ENCODE measurements at regions not wholly inside any gene's neighbourhood (a gene's known extent, or its start where the extent isn't known, plus 50 kb on each side); places are given as distances from the start of the nearest gene placed in this dataset.

DNA sequence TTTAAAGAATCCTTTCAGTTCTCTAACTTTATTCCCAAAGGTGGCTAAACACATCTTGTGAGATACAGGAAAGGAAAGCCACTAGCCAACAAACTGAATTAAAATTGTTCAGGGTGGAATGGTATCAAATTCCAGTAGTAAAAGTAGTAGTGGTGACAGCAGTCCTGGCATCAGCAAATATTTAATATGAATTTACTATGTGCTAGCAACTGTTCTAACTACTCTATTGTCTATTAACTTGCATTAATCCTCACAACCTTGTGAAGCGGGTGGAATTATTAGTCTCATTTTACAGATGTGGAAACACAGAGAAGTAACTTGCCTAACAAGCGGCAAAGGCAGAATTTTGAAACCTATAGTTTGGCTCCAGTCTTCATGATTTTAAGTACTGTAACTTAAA lies 130.1 kb downstream of the KLF12 start:
- H3K9ac ChIP-seq (ENCODE audit: insufficient read length, low read depth): no peak overlapping the region
- TF ChIP-seq SUZ12 (IDR thresholded peaks at IDR 0.05; ENCODE audit: extremely low read depth, insufficient read depth, insufficient read length): no peak
- TF ChIP-seq YY1 (IDR thresholded peaks at IDR 0.05; ENCODE audit: insufficient read depth, insufficient read length): no peak
- TF ChIP-seq ZNF274 (IDR thresholded peaks at IDR 0.05; ENCODE audit: low read depth, low read length): no peak
- H3K4me1 ChIP-seq (ENCODE audit: insufficient read depth, insufficient read length): no peaks in the 10 kb centered on the region
- no peaks in the 10 kb centered on the region for H3K36me3 ChIP-seq (ENCODE audit: insufficient read depth, insufficient read length, low read length)
- DNase-seq (ENCODE audit: low read depth, low spot score): no peak
- H3K4me3 ChIP-seq (ENCODE audit: insufficient read length, low read depth): no peak overlapping the region
- H3K9me3 ChIP-seq (ENCODE audit: insufficient read depth, low read length): no peaks in the 10 kb centered on the region
- H3K27me3 ChIP-seq (ENCODE audit: insufficient read depth, insufficient read length): no peaks in the 10 kb centered on the region

DNA sequence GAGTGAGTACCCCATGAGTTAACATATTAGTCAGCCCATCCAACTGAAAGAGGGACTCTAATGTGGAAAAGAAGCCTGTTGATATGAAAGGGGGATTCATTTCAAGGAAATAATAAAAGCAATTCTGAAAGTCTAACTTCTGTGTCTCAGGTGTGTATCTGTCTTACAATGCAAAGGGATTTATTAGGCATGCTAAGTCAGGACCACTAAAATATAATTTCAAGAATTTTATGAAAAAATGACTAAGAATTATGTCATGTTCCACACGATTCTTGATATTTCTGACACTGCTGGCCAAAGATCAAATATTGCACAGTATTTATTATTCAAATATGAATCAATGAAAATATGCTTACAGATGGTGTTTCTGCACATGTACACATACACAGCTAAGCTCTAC lies 130.8 kb downstream of the KLF12 start:
- no peaks in the 10 kb centered on the region for H3K36me3 ChIP-seq (ENCODE audit: insufficient read depth, insufficient read length, low read length)
- H3K9ac ChIP-seq (ENCODE audit: insufficient read length, low read depth): no peak overlapping the region
- no peak overlapping the region for H3K4me3 ChIP-seq (ENCODE audit: insufficient read length, low read depth)
- no peaks in the 10 kb centered on the region for H3K4me1 ChIP-seq (ENCODE audit: insufficient read depth, insufficient read length)
- H3K27me3 ChIP-seq (ENCODE audit: insufficient read depth, insufficient read length): no peaks in the 10 kb centered on the region
- no peaks in the 10 kb centered on the region for H3K9me3 ChIP-seq (ENCODE audit: insufficient read depth, low read length)
- no peak for DNase-seq (ENCODE audit: low read depth, low spot score)
- no peak for TF ChIP-seq ZNF274 (IDR thresholded peaks at IDR 0.05; ENCODE audit: low read depth, low read length)
- no peak for TF ChIP-seq SUZ12 (IDR thresholded peaks at IDR 0.05; ENCODE audit: extremely low read depth, insufficient read depth, insufficient read length)

DNA sequence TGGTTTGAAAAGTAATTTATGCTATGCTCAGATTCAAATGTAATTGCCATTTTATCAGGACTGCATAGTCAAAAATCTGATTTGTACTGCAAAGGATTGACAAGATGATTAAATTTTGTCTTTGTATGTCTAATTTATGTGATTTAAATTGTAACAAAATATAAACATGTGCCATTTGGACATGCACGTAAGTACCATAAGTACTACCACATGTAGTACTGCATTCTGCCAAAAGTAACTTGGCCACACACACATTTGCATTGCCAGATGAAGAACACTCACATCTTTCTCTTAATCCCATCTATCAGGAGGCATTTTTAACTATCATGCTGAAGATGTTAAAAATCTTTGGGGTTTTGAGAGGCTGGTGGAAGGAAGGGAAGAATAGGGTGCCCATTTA lies 133.3 kb downstream of the KLF12 start:
- TF ChIP-seq ZNF274 (IDR thresholded peaks at IDR 0.05; ENCODE audit: low read depth, low read length) (no peak), YY1 (IDR thresholded peaks at IDR 0.05; ENCODE audit: insufficient read depth, insufficient read length) (no peak), SUZ12 (IDR thresholded peaks at IDR 0.05; ENCODE audit: extremely low read depth, insufficient read depth, insufficient read length) (no peak)
- H3K4me3 ChIP-seq (ENCODE audit: insufficient read length, low read depth): no peak overlapping the region
- H3K36me3 ChIP-seq (ENCODE audit: insufficient read depth, insufficient read length, low read length): no peaks in the 10 kb centered on the region
- H3K9me3 ChIP-seq (ENCODE audit: insufficient read depth, low read length): no peaks in the 10 kb centered on the region
- H3K9ac ChIP-seq (ENCODE audit: insufficient read length, low read depth): no peak overlapping the region
- no peak for DNase-seq (ENCODE audit: low read depth, low spot score)
- H3K27me3 ChIP-seq (ENCODE audit: insufficient read depth, insufficient read length): no peaks in the 10 kb centered on the region
- no peaks in the 10 kb centered on the region for H3K4me1 ChIP-seq (ENCODE audit: insufficient read depth, insufficient read length)

DNA sequence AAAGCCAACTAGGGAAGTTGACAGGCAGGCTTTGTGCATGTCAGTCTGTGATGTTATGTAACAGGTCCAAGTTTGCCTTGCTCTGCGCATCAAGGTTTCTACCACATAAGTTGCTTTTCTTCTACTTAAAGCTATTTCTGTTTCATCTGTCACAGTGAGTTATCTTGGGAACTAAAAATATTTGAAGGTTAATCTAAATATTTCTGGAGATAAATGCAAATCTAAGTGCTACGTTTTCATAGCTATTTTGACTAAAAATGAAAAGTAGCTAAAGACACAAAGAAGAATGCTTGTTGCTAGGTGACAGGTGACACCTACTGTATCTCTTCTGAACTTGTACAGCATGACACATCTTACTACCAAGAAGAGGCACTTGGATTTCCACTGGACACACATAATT lies 135.6 kb downstream of the KLF12 start:
- no peaks in the 10 kb centered on the region for H3K36me3 ChIP-seq (ENCODE audit: insufficient read depth, insufficient read length, low read length)
- H3K4me1 ChIP-seq (ENCODE audit: insufficient read depth, insufficient read length): no peaks in the 10 kb centered on the region
- H3K4me3 ChIP-seq (ENCODE audit: insufficient read length, low read depth): no peak overlapping the region
- H3K9me3 ChIP-seq (ENCODE audit: insufficient read depth, low read length): no peaks in the 10 kb centered on the region
- H3K9ac ChIP-seq (ENCODE audit: insufficient read length, low read depth): no peak overlapping the region
- no peak for DNase-seq (ENCODE audit: low read depth, low spot score)
- TF ChIP-seq YY1 (IDR thresholded peaks at IDR 0.05; ENCODE audit: insufficient read depth, insufficient read length): no peak
- TF ChIP-seq SUZ12 (IDR thresholded peaks at IDR 0.05; ENCODE audit: extremely low read depth, insufficient read depth, insufficient read length): no peak
- TF ChIP-seq ZNF274 (IDR thresholded peaks at IDR 0.05; ENCODE audit: low read depth, low read length): no peak
- no peaks in the 10 kb centered on the region for H3K27me3 ChIP-seq (ENCODE audit: insufficient read depth, insufficient read length)

DNA sequence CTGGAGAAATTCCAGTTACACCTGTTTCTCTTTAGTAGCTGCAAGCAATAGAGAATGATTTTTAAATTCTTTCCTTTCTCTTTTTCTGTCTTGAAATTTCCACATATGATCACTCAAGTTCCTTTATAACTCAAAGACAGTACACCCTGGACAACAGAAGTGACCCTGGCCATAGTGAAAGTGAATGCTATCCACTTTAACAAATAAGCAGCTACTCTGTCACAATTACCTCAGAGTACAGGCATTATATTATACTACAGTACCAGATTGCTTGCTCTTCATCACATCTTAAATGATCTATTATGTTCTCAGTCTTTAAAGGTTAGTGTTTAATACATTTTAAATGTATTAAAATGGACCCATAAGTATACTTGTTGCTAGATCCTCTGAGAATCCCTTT lies 136.2 kb downstream of the KLF12 start:
- Histone ChIP-seq H3K4me3 (ENCODE audit: insufficient read length, low read depth) (no peak overlapping the region), H3K9me3 (ENCODE audit: insufficient read depth, low read length) (no peaks in the 10 kb centered on the region), H3K9ac (ENCODE audit: insufficient read length, low read depth) (no peak overlapping the region), H3K4me1 (ENCODE audit: insufficient read depth, insufficient read length) (no peaks in the 10 kb centered on the region), H3K36me3 (ENCODE audit: insufficient read depth, insufficient read length, low read length) (no peaks in the 10 kb centered on the region), H3K27me3 (ENCODE audit: insufficient read depth, insufficient read length) (no peaks in the 10 kb centered on the region)
- TF ChIP-seq ZNF274 (IDR thresholded peaks at IDR 0.05; ENCODE audit: low read depth, low read length) (no peak), YY1 (IDR thresholded peaks at IDR 0.05; ENCODE audit: insufficient read depth, insufficient read length) (no peak), SUZ12 (IDR thresholded peaks at IDR 0.05; ENCODE audit: extremely low read depth, insufficient read depth, insufficient read length) (no peak)
- DNase-seq (ENCODE audit: low read depth, low spot score): no peak

DNA sequence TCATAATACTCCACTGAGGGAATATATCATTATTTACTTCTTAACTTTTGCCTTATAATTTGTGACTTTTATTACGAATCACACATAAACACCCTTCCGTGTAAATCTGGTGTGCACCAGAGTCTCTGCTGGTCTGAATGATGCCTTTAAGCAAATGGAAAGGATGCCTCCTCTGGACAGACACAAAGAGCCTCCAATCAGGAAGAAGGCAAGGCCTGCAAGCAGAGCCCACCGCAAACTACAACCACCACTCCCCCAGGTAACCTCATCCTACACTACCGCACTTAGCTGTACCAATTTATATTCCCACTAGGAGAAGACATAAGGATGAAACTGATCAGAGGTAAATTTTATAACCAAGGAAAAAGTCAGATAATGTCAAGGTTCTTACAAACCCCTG lies 137.6 kb downstream of the KLF12 start:
- no peaks in the 10 kb centered on the region for H3K36me3 ChIP-seq (ENCODE audit: insufficient read depth, insufficient read length, low read length)
- no peaks in the 10 kb centered on the region for H3K9me3 ChIP-seq (ENCODE audit: insufficient read depth, low read length)
- TF ChIP-seq YY1 (IDR thresholded peaks at IDR 0.05; ENCODE audit: insufficient read depth, insufficient read length) (no peak), SUZ12 (IDR thresholded peaks at IDR 0.05; ENCODE audit: extremely low read depth, insufficient read depth, insufficient read length) (no peak), ZNF274 (IDR thresholded peaks at IDR 0.05; ENCODE audit: low read depth, low read length) (no peak)
- no peak overlapping the region for H3K4me3 ChIP-seq (ENCODE audit: insufficient read length, low read depth)
- H3K27me3 ChIP-seq (ENCODE audit: insufficient read depth, insufficient read length): no peaks in the 10 kb centered on the region
- H3K9ac ChIP-seq (ENCODE audit: insufficient read length, low read depth): no peak overlapping the region
- no peak for DNase-seq (ENCODE audit: low read depth, low spot score)
- H3K4me1 ChIP-seq (ENCODE audit: insufficient read depth, insufficient read length): no peaks in the 10 kb centered on the region

DNA sequence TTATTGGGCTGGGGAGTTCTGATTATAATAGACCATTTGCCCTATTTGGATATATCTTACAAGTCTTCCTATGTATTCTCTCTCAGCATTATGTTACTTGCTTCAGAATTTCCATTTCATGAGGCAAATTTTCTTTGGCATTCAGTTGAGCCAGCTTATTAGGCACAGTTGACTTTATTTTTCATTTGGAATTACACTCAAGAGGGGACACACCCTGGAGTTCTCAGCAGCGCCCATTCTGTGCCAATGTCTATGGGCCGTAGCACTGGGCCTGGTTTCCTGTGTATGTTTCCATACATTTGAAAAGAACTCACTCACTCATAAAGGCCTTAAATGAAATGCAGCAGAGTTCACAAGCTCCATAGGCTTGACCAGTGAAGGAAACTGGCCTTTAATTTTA lies 138.5 kb downstream of the KLF12 start:
- Histone ChIP-seq H3K4me3 (ENCODE audit: insufficient read length, low read depth) (no peak overlapping the region), H3K36me3 (ENCODE audit: insufficient read depth, insufficient read length, low read length) (no peaks in the 10 kb centered on the region), H3K9ac (ENCODE audit: insufficient read length, low read depth) (no peak overlapping the region), H3K27me3 (ENCODE audit: insufficient read depth, insufficient read length) (no peaks in the 10 kb centered on the region), H3K4me1 (ENCODE audit: insufficient read depth, insufficient read length) (no peaks in the 10 kb centered on the region), H3K9me3 (ENCODE audit: insufficient read depth, low read length) (no peaks in the 10 kb centered on the region)
- TF ChIP-seq YY1 (IDR thresholded peaks at IDR 0.05; ENCODE audit: insufficient read depth, insufficient read length): no peak
- no peak for TF ChIP-seq ZNF274 (IDR thresholded peaks at IDR 0.05; ENCODE audit: low read depth, low read length)
- no peak for TF ChIP-seq SUZ12 (IDR thresholded peaks at IDR 0.05; ENCODE audit: extremely low read depth, insufficient read depth, insufficient read length)
- no peak for DNase-seq (ENCODE audit: low read depth, low spot score)

DNA sequence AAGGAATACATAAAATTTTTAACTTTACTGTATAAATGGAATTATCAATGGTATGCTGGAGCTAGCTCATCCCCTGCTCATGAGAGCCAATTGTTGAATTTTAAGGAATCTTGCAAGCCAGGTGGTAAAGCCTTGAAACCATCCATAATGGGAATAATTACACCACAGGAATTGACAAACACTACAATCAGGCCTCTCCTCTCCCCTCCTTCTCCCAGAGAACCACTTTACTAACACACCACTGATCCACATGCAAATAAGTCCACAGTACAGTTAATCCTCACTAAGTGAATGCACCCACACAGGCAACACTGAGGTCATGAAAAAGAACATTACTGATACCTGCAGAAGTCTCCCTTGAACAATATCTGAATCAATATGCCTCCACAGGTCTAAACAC lies 140.5 kb downstream of the KLF12 start:
- no peak overlapping the region for H3K4me3 ChIP-seq (ENCODE audit: insufficient read length, low read depth)
- no peaks in the 10 kb centered on the region for H3K27me3 ChIP-seq (ENCODE audit: insufficient read depth, insufficient read length)
- H3K4me1 ChIP-seq (ENCODE audit: insufficient read depth, insufficient read length): no peaks in the 10 kb centered on the region
- H3K36me3 ChIP-seq (ENCODE audit: insufficient read depth, insufficient read length, low read length): no peaks in the 10 kb centered on the region
- H3K9ac ChIP-seq (ENCODE audit: insufficient read length, low read depth): no peak overlapping the region
- TF ChIP-seq SUZ12 (IDR thresholded peaks at IDR 0.05; ENCODE audit: extremely low read depth, insufficient read depth, insufficient read length): no peak
- no peak for TF ChIP-seq ZNF274 (IDR thresholded peaks at IDR 0.05; ENCODE audit: low read depth, low read length)
- TF ChIP-seq YY1 (IDR thresholded peaks at IDR 0.05; ENCODE audit: insufficient read depth, insufficient read length): no peak
- no peak for DNase-seq (ENCODE audit: low read depth, low spot score)
- H3K9me3 ChIP-seq (ENCODE audit: insufficient read depth, low read length): no peaks in the 10 kb centered on the region
